Naive B cell (primary cell): ENCODE measurements at regions not wholly inside any gene's neighbourhood (a gene's known extent, or its start where the extent isn't known, plus 50 kb on each side); places are given as distances from the start of the nearest gene placed in this dataset.
"Not testable (repeated sequence)": the region's sequence is repeated elsewhere in the genome, so short reads cannot be mapped to it uniquely, and the experiment has no call there.

ENCODE experiments used
- ATAC-seq, 2 donors: fragments of 150-1000 bp; cut with Tn5 transposase; 2 replicates each; pipeline ENCODE4 v1.10.0; 2021; ENCODE audit warnings: low read depth in 2 of 2, mild to moderate bottlenecking in 2 of 2, moderate library complexity in 2 of 2
- DNase-seq: peaks from one replicate; pipeline ENCODE4 v3.0.0; 2022
- H3K27ac Mint-ChIP-seq, 6 donors: one replicate each; pipeline ENCODE4 v1.8.0; 2020 to 2022; ENCODE audit warnings: mild to moderate bottlenecking in 6 of 6, mixed read lengths in 6 of 6, moderate library complexity in 5 of 6, inconsistent platforms in 2 of 6
- H3K27me3 Mint-ChIP-seq, 3 donors: one replicate each; pipeline ENCODE4 v1.8.0; 2021 to 2022; ENCODE audit warnings: mixed read lengths in 3 of 3, mild to moderate bottlenecking in 1 of 3
- H3K36me3 Mint-ChIP-seq, 2 donors: one replicate each; pipeline ENCODE4 v1.8.0; 2020 to 2022; ENCODE audit warnings: mixed read lengths in 2 of 2, inconsistent platforms in 1 of 2, mild to moderate bottlenecking in 1 of 2
- H3K4me1 Mint-ChIP-seq, 3 donors: one replicate each; pipeline ENCODE4 v1.8.0; 2020 to 2022; ENCODE audit warnings: mixed read lengths in 3 of 3, inconsistent platforms in 1 of 3, mild to moderate bottlenecking in 1 of 3, moderate library complexity in 1 of 3
- H3K4me3 Mint-ChIP-seq, 8 donors: one replicate each; pipeline ENCODE4 v1.8.0; 2020 to 2022; ENCODE audit warnings: mild to moderate bottlenecking in 8 of 8, mixed read lengths in 8 of 8, moderate library complexity in 8 of 8, inconsistent platforms in 2 of 8
- H3K9me3 Mint-ChIP-seq, 7 donors: one replicate each; pipeline ENCODE4 v1.8.0; 2020 to 2022; ENCODE audit warnings: mixed read lengths in 7 of 7, mild to moderate bottlenecking in 5 of 7, inconsistent platforms in 2 of 7, moderate library complexity in 1 of 7

DNA sequence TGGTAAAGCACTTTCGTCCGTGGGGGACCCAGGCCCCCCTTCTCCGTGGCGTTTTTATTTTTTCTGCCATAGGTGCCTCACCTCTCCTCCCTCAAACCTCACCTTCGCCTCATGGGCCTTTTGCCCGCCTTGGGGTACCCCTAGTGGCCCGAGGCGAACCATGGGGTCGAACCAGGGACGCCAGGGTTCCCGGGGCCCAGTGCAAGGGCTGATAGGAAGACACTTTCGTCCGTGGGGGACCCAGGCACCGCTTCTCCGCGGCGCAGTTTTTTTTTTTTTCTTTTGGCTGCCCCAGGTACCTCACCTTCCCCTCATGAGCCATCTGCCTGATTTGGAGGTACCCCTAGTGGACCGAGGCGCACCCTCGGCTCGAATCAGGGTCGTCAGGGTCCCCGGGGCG lies 527.8 kb downstream of the FOXD4L4 start:
- H3K9me3 Mint-ChIP-seq, H3K36me3 Mint-ChIP-seq, H3K27me3 Mint-ChIP-seq, ATAC-seq, DNase-seq, H3K4me1 Mint-ChIP-seq: not testable (repeated sequence)
- Mint-ChIP-seq H3K27ac (peak overlapping the region in 2 of 6 donors; percentile 36 to 42), H3K4me3 (peak overlapping the region in 1 of 8 donors; percentile 62)

- H3K27me3 Mint-ChIP-seq: not testable (repeated sequence)
Measured at GRCh38 chr9:66266202-66266601, 529.3 kb downstream of the FOXD4L4 start.

DNA sequence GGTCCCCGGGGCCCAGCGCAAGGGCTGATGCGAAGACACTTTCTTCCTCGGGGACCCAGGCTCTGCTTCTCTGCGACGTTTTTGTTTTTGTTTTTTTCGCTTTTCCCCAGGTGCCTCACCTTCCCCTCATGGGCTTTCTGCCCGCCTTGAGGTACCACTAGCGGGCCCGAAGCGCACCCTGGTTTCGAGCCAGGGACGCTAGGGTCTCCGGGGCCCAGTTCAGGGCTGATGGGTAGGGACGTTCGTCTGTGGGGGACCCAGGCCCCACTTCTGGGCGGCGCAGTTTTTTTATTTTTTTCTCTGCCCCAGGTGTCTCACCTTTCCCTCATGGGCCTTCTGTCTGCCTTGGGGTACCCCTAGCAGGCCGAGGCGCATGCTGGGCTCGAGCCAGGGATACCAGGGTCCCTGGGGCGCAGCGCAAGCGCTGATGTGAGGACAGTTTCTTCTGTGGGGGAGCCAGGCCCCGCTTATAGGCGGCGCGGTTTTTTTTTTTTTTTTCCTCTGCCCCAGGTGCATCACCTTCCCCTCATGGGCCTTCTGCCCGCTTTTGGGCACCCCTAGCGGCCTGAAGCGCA lies 530.0 kb downstream of the FOXD4L4 start:
- DNase-seq, H3K27ac Mint-ChIP-seq, H3K4me1 Mint-ChIP-seq, H3K36me3 Mint-ChIP-seq, H3K9me3 Mint-ChIP-seq, ATAC-seq, H3K27me3 Mint-ChIP-seq: not testable (repeated sequence)
- peak overlapping the region in 1 of 8 donors; percentile 33 for H3K4me3 Mint-ChIP-seq

More at GRCh38 chr9:66266202-66266601, 529.3 kb downstream of the FOXD4L4 start:
- Mint-ChIP-seq H3K4me3 (peak overlapping the region in 4 of 8 donors; percentile 27 to 74 (median 43)), H3K27ac (peak overlapping the region in 2 of 6 donors; percentile 15 to 36)
- ATAC-seq, H3K4me1 Mint-ChIP-seq, H3K36me3 Mint-ChIP-seq, DNase-seq, H3K9me3 Mint-ChIP-seq: not testable (repeated sequence)

- H3K27ac Mint-ChIP-seq, H3K27me3 Mint-ChIP-seq, H3K36me3 Mint-ChIP-seq, H3K9me3 Mint-ChIP-seq, H3K4me1 Mint-ChIP-seq: not testable (repeated sequence)
- peak overlapping the region in 1 of 8 donors; percentile 33 for H3K4me3 Mint-ChIP-seq
- peak; percentile 33 for DNase-seq
- peak; percentile 47 to 68 for ATAC-seq
Measured at GRCh38 chr9:66267684-66268083, 530.7 kb downstream of the FOXD4L4 start.

DNA sequence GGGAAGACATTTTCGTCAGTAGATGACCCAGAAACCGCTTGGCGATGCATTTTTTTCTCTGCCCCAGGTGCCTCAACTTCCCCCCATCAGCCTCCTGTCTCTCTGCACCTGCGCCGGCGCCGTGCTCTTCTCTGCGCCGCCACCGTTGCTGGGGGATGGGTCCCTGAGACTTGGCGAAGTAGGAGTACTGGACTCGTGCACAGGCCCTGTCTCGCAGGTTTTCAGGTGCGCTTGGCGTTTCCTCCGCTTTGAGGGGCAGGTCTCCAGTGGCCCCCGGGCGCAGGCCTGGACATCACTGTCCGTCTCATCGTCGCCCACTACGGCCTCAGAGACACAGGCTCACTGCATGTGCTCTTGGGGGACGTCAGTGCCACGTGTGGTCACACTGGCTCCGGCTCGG lies 532.1 kb downstream of the FOXD4L4 start:
- DNase-seq, H3K27ac Mint-ChIP-seq, ATAC-seq, H3K27me3 Mint-ChIP-seq, H3K4me1 Mint-ChIP-seq, H3K36me3 Mint-ChIP-seq, H3K9me3 Mint-ChIP-seq: not testable (repeated sequence)
- peak overlapping the region in 5 of 8 donors; percentile 9 to 49 (median 47) for H3K4me3 Mint-ChIP-seq

- peak overlapping the region in 5 of 6 donors; percentile 86 to 100 (median 97) for H3K27ac Mint-ChIP-seq
- H3K4me1 Mint-ChIP-seq, H3K36me3 Mint-ChIP-seq, H3K27me3 Mint-ChIP-seq, H3K9me3 Mint-ChIP-seq: not testable (repeated sequence)
- DNase-seq (peak; percentile 64), ATAC-seq (peak; percentile 38 to 43)
- peak overlapping the region; percentile 90 to 100 (median 97) for H3K4me3 Mint-ChIP-seq
Measured at GRCh38 chr9:66269783-66270182, 532.8 kb downstream of the FOXD4L4 start.

GRCh38 chr9:66278809-66279208 lies 541.9 kb downstream of the FOXD4L4 start:
- not testable (repeated sequence) for H3K27me3 Mint-ChIP-seq, H3K9me3 Mint-ChIP-seq, H3K4me3 Mint-ChIP-seq, H3K36me3 Mint-ChIP-seq, H3K4me1 Mint-ChIP-seq, H3K27ac Mint-ChIP-seq, DNase-seq, ATAC-seq
